Neutrophil (primary cell): ENCODE measurements at regions not wholly inside any gene's neighbourhood (a gene's known extent, or its start where the extent isn't known, plus 50 kb on each side); places are given as distances from the start of the nearest gene placed in this dataset.
"Not testable (repeated sequence)": the region's sequence is repeated elsewhere in the genome, so short reads cannot be mapped to it uniquely, and the experiment has no call there.

Experiments used
- H3K27ac ChIP-seq: fragments of 200-600 bp; sonication (generic); 2 replicates; pipeline ENCODE4 v1.5.1; 2016; ENCODE audit warnings: mild to moderate bottlenecking, moderate library complexity
- H3K27me3 ChIP-seq: fragments of 200-600 bp; sonication (generic); 2 replicates; pipeline ENCODE4 v1.6.0; 2016; ENCODE audit warnings: mild to moderate bottlenecking
- H3K36me3 ChIP-seq: fragments of 200-600 bp; sonication (generic); 2 replicates; pipeline ENCODE4 v1.5.1; 2017
- H3K4me1 ChIP-seq, 2 experiments: fragments of 200-600 bp in 1 of 2; sonication (generic) in 1 of 2; 1 replicate in 1 of 2; 2 replicates in 1 of 2; pipeline versions ENCODE4 v1.5.1 to v1.6.1; 2013 to 2016; ENCODE audit warnings: low read depth in 1 of 2, low read length in 1 of 2, mild to moderate bottlenecking in 1 of 2, moderate library complexity in 1 of 2; ENCODE audit not compliant: control insufficient read depth in 1 of 2, insufficient read depth in 1 of 2
- H3K4me3 ChIP-seq, 2 experiments: fragments of 200-600 bp in 1 of 2; sonication (generic) in 1 of 2; 1 replicate in 1 of 2; 2 replicates in 1 of 2; pipeline ENCODE4 v1.5.1; 2013 to 2016; ENCODE audit warnings: low read depth in 1 of 2, low read length in 1 of 2, mild to moderate bottlenecking in 1 of 2, moderate library complexity in 1 of 2
- H3K9me3 ChIP-seq: fragments of 200-600 bp; sonication (generic); 2 replicates; pipeline ENCODE4 v1.5.1; 2016
- TF ChIP-seq, protein P1 (sequence below): fragments of 200-600 bp; sonication (generic); IDR thresholded peaks from 2 replicates; pipeline ENCODE4 v1.5.1; 2016; ENCODE audit warnings: antibody characterized with exemption

DNA sequence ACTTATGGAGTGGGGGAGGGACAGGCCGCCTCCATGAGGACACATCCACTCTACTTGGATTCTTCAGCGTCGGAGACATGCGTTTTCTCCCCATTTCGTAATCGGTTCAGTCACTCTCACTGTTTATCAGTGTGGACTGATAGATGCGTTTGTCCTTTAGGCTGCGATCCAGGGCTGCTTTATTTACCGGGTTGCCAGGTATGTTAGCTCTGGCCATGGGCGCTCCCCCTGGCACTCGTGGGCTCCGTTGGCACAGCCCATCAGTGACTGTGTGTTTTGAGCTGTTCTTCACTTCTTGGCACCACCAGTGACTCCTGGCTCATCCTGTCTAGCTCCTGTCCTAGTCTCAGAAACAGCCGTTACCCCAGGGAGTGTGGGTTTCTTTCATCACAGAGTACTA is 1203.3 kb downstream of the BRD1 start:
- H3K27ac ChIP-seq: no peak overlapping the region
- no peaks in the 10 kb centered on the region for H3K27me3 ChIP-seq
- TF ChIP-seq, protein P1, sequence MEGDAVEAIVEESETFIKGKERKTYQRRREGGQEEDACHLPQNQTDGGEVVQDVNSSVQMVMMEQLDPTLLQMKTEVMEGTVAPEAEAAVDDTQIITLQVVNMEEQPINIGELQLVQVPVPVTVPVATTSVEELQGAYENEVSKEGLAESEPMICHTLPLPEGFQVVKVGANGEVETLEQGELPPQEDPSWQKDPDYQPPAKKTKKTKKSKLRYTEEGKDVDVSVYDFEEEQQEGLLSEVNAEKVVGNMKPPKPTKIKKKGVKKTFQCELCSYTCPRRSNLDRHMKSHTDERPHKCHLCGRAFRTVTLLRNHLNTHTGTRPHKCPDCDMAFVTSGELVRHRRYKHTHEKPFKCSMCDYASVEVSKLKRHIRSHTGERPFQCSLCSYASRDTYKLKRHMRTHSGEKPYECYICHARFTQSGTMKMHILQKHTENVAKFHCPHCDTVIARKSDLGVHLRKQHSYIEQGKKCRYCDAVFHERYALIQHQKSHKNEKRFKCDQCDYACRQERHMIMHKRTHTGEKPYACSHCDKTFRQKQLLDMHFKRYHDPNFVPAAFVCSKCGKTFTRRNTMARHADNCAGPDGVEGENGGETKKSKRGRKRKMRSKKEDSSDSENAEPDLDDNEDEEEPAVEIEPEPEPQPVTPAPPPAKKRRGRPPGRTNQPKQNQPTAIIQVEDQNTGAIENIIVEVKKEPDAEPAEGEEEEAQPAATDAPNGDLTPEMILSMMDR: no peak
- no peak overlapping the region for H3K4me3 ChIP-seq
- H3K4me1 ChIP-seq: no peaks in the 10 kb centered on the region
- H3K36me3 ChIP-seq: no peaks in the 10 kb centered on the region
- no peaks in the 10 kb centered on the region for H3K9me3 ChIP-seq

DNA sequence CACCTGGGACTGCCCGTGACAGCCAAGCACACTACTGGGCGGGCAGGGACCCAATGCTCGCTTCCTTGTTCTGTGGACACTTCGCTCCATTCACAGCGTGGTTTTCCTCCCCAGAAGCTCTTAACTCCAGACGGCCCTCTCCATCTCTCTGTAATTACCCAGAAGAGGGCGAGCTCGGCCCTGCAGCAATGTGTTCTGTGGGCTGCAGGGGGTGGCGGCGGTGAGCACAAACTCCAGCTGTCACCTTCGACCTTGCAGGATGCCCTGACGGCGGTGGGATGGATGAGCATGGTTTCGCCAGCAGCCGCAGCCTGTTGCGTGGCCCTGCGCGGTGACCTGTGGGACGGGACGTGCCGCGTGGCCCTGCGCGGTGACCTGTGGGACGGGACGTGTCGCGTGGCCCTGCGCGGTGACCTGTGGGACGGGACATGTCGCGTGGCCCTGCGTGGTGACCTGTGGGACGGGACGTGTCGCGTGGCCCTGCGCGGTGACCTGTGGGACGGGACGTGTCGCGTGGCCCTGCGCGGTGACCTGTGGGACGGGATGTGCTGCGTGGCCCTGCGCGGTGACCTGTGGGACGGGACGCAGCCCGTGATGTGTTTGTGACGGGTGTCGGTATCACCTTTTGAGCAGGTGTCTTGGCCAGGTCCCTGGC is 1204.7 kb downstream of the BRD1 start:
- no peaks in the 10 kb centered on the region for H3K27me3 ChIP-seq
- TF ChIP-seq, protein P1: no peak
- no peaks in the 10 kb centered on the region for H3K9me3 ChIP-seq
- H3K27ac ChIP-seq: no peak overlapping the region
- no peaks in the 10 kb centered on the region for H3K4me1 ChIP-seq
- no peak overlapping the region for H3K4me3 ChIP-seq
- H3K36me3 ChIP-seq: no peaks in the 10 kb centered on the region

DNA sequence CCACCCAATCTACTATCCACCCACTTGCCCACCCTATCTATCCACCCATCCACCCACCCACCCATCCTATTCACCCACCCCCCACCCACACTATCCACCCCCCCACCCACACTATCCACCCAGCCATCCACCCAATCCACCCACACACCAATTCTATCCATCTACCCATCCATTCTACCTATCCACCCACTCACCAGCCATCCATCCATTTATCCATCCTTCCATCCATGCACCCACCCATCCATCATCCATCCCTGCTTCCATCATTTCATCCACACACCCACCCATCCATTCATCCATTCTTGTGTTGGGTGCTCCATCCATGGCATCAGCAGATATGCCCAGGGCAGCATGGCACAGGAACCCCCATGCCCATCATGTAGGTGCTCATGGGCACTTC is 1206.6 kb downstream of the BRD1 start:
- Histone ChIP-seq H3K36me3 (no peaks in the 10 kb centered on the region), H3K9me3 (no peaks in the 10 kb centered on the region), H3K27ac (no peak overlapping the region), H3K27me3 (no peaks in the 10 kb centered on the region), H3K4me1 (no peaks in the 10 kb centered on the region), H3K4me3 (no peak overlapping the region)
- TF ChIP-seq, protein P1: no peak

DNA sequence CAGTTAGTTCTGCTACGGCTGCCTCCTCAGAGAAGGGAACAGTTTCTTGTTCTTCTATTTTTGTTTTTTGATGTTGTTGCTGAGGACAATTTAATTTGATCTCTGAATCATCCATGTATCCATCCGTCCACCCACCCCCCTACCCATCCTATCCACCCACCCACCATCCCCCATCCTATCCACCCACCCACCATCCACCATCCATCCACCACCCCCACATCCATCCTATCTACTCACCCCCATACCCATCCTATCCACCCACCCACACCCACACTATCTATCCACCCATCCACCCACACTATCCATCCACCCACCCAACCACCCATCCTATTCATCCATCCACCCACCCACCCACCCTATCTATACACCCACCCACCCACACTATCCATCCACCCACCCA is 1207.2 kb downstream of the BRD1 start:
- H3K36me3 ChIP-seq, H3K4me1 ChIP-seq, H3K27ac ChIP-seq, H3K4me3 ChIP-seq, H3K27me3 ChIP-seq, H3K9me3 ChIP-seq: not testable (repeated sequence)

- Histone ChIP-seq H3K4me1 (no peaks in the 10 kb centered on the region), H3K27me3 (no peaks in the 10 kb centered on the region), H3K27ac (no peak overlapping the region), H3K4me3 (no peak overlapping the region), H3K9me3 (no peaks in the 10 kb centered on the region), H3K36me3 (no peaks in the 10 kb centered on the region)
- TF ChIP-seq, protein P1: no peak
Observed at GRCh38 chr22:48619721-48620120, 1208.0 kb downstream of the BRD1 start.

- Histone ChIP-seq H3K36me3 (no peaks in the 10 kb centered on the region), H3K4me1 (no peaks in the 10 kb centered on the region), H3K27me3 (no peaks in the 10 kb centered on the region), H3K27ac (no peak overlapping the region), H3K9me3 (no peaks in the 10 kb centered on the region), H3K4me3 (no peak overlapping the region)
- TF ChIP-seq, protein P1: no peak
Observed at GRCh38 chr22:48618326-48618725, 1209.3 kb downstream of the BRD1 start.
